GM12872 (cell line): ENCODE measurements at regions not wholly inside any gene's neighbourhood (a gene's known extent, or its start where the extent isn't known, plus 50 kb on each side); places are given as distances from the start of the nearest gene placed in this dataset.

Source experiments
- CTCF ChIP-seq: IDR thresholded peaks from 3 replicates; pipeline ENCODE4 v1.5.1; 2011; ENCODE audit warnings: low read depth, mild to moderate bottlenecking, low read length, moderate library complexity; ENCODE audit not compliant: insufficient read depth

- TF ChIP-seq CTCF: no peak
Measured at GRCh38 chr4:169906104-169906503, 120.1 kb downstream of the MFAP3L start.

GRCh38 chr4:169902658-169903345 lies 123.4 kb downstream of the MFAP3L start:
- TF ChIP-seq CTCF: no peak

- no peak for TF ChIP-seq CTCF
Measured at GRCh38 chr4:169900241-169900845, 125.9 kb downstream of the MFAP3L start.

GRCh38 chr4:169899295-169899694 lies 126.9 kb downstream of the MFAP3L start:
- no peak for TF ChIP-seq CTCF

GRCh38 chr4:169898095-169898494 lies 128.1 kb downstream of the MFAP3L start:
- TF ChIP-seq CTCF: no peak

- no peak for TF ChIP-seq CTCF
Measured at GRCh38 chr4:169885893-169886292, 128.1 kb upstream of the HPF1 start.

GRCh38 chr4:169881769-169882168 lies 124.0 kb upstream of the HPF1 start:
- no peak for TF ChIP-seq CTCF
